RCC 7860 (cell line): ENCODE measurements at regions not wholly inside any gene's neighbourhood (a gene's known extent, or its start where the extent isn't known, plus 50 kb on each side); places are given as distances from the start of the nearest gene placed in this dataset.
"Not testable (repeated sequence)": the region's sequence is repeated elsewhere in the genome, so short reads cannot be mapped to it uniquely, and the experiment has no call there.

Source experiments
- DNase-seq: peaks from one replicate; pipeline ENCODE4 v3.0.0-alpha.2; 2015; ENCODE audit warnings: low spot score
- FAIRE-seq: peaks from 2 replicates; lab custom pipeline; 2012; peaks lifted over from hg19 to GRCh38; lab: Jason Lieb, UNC

- FAIRE-seq (no peak), DNase-seq (no peak)
These were observed 206.7 kb upstream of the RBBP8 start for GRCh38 chr18:22726469-22726868.

- no peak for DNase-seq
- FAIRE-seq = no peak
These were observed 205.1 kb upstream of the RBBP8 start for GRCh38 chr18:22728016-22728415.

GRCh38 chr18:22728481-22729105, 204.5 kb upstream of the RBBP8 start:
- FAIRE-seq (no peak), DNase-seq (no peak)

GRCh38 chr18:22731398-22731797, 201.7 kb upstream of the RBBP8 start:
- FAIRE-seq = no peak
- no peak for DNase-seq

GRCh38 chr18:22734105-22734661, 198.9 kb upstream of the RBBP8 start:
- DNase-seq (no peak), FAIRE-seq (no peak)

GRCh38 chr18:22734791-22735627, 198.1 kb upstream of the RBBP8 start:
- FAIRE-seq (no peak), DNase-seq (no peak)

GRCh38 chr18:22737054-22737453, 196.1 kb upstream of the RBBP8 start:
- no peak for FAIRE-seq
- DNase-seq = no peak

GRCh38 chr18:22739061-22739642, 194.0 kb upstream of the RBBP8 start:
- FAIRE-seq (no peak), DNase-seq (no peak)

GRCh38 chr18:22739789-22740188, 193.3 kb upstream of the RBBP8 start:
- FAIRE-seq = no peak
- DNase-seq = no peak

- DNase-seq (no peak), FAIRE-seq (no peak)
These were observed 191.8 kb upstream of the RBBP8 start for GRCh38 chr18:22741318-22741717.

GRCh38 chr18:22742409-22742808, 190.7 kb upstream of the RBBP8 start:
- FAIRE-seq = no peak

GRCh38 chr18:22745966-22746365, 187.2 kb upstream of the RBBP8 start:
- FAIRE-seq (no peak), DNase-seq (no peak)

More at GRCh38 chr18:22742409-22742808, 190.7 kb upstream of the RBBP8 start:
- no peak for DNase-seq

- no peak for DNase-seq
- FAIRE-seq = no peak
These were observed 181.1 kb upstream of the RBBP8 start for GRCh38 chr18:22752014-22752413.

- DNase-seq (no peak), FAIRE-seq (no peak)
These were observed 179.8 kb upstream of the RBBP8 start for GRCh38 chr18:22753130-22753831.

GRCh38 chr18:22764005-22764404, 169.1 kb upstream of the RBBP8 start:
- FAIRE-seq, DNase-seq: not testable (repeated sequence)

- DNase-seq (no peak), FAIRE-seq (no peak)
These were observed 167.2 kb upstream of the RBBP8 start for GRCh38 chr18:22765896-22766295.

GRCh38 chr18:22767653-22768052, 165.5 kb upstream of the RBBP8 start:
- FAIRE-seq (no peak), DNase-seq (no peak)

- DNase-seq (no peak), FAIRE-seq (no peak)
These were observed 159.2 kb upstream of the RBBP8 start for GRCh38 chr18:22773944-22774343.

- DNase-seq = no peak
- no peak for FAIRE-seq
These were observed 154.1 kb upstream of the RBBP8 start for GRCh38 chr18:22778996-22779395.

- no peak for DNase-seq
- FAIRE-seq = no peak
These were observed 149.9 kb upstream of the RBBP8 start for GRCh38 chr18:22783245-22783644.

GRCh38 chr18:22783662-22784076, 149.5 kb upstream of the RBBP8 start:
- DNase-seq (no peak), FAIRE-seq (no peak)
